ENCODE measurements at regions not wholly inside any gene's neighbourhood (a gene's known extent, or its start where the extent isn't known, plus 50 kb on each side); places are given as distances from the start of the nearest gene placed in this dataset.

- H3K4me3 ChIP-seq (replicated peaks; ENCODE audit: insufficient read depth, low read length), result no peak overlapping the region
- DNase-seq (ENCODE audit: low read depth in 1 of 2, low spot score in 1 of 2), result no peak
- peaks cover 4% of the 10 kb centered on the region for H3K27me3 ChIP-seq (ENCODE audit: insufficient read depth, poor library complexity, severe bottlenecking)
- no peak overlapping the region for H3K27ac ChIP-seq (replicated peaks)
- TF ChIP-seq, protein P1, sequence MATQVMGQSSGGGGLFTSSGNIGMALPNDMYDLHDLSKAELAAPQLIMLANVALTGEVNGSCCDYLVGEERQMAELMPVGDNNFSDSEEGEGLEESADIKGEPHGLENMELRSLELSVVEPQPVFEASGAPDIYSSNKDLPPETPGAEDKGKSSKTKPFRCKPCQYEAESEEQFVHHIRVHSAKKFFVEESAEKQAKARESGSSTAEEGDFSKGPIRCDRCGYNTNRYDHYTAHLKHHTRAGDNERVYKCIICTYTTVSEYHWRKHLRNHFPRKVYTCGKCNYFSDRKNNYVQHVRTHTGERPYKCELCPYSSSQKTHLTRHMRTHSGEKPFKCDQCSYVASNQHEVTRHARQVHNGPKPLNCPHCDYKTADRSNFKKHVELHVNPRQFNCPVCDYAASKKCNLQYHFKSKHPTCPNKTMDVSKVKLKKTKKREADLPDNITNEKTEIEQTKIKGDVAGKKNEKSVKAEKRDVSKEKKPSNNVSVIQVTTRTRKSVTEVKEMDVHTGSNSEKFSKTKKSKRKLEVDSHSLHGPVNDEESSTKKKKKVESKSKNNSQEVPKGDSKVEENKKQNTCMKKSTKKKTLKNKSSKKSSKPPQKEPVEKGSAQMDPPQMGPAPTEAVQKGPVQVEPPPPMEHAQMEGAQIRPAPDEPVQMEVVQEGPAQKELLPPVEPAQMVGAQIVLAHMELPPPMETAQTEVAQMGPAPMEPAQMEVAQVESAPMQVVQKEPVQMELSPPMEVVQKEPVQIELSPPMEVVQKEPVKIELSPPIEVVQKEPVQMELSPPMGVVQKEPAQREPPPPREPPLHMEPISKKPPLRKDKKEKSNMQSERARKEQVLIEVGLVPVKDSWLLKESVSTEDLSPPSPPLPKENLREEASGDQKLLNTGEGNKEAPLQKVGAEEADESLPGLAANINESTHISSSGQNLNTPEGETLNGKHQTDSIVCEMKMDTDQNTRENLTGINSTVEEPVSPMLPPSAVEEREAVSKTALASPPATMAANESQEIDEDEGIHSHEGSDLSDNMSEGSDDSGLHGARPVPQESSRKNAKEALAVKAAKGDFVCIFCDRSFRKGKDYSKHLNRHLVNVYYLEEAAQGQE (IDR thresholded peaks at IDR 0.05; ENCODE audit: insufficient replicate concordance, low read depth), result no peak
- TF ChIP-seq GABPA (IDR thresholded peaks at IDR 0.05; ENCODE audit: low read depth) (no peak), SPI1 (IDR thresholded peaks at IDR 0.05; ENCODE audit: borderline replicate concordance, low read depth) (no peak), POLR2AphosphoS5 (IDR thresholded peaks at IDR 0.05; ENCODE audit: low read depth) (no peak)
- TF ChIP-seq, protein P2, sequence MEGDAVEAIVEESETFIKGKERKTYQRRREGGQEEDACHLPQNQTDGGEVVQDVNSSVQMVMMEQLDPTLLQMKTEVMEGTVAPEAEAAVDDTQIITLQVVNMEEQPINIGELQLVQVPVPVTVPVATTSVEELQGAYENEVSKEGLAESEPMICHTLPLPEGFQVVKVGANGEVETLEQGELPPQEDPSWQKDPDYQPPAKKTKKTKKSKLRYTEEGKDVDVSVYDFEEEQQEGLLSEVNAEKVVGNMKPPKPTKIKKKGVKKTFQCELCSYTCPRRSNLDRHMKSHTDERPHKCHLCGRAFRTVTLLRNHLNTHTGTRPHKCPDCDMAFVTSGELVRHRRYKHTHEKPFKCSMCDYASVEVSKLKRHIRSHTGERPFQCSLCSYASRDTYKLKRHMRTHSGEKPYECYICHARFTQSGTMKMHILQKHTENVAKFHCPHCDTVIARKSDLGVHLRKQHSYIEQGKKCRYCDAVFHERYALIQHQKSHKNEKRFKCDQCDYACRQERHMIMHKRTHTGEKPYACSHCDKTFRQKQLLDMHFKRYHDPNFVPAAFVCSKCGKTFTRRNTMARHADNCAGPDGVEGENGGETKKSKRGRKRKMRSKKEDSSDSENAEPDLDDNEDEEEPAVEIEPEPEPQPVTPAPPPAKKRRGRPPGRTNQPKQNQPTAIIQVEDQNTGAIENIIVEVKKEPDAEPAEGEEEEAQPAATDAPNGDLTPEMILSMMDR (IDR thresholded peaks at IDR 0.05; ENCODE audit: insufficient read depth, low read length), result no peak
Measured at GRCh38 chr2:138103156-138103555, 138.9 kb downstream of the HNMT start.

DNA sequence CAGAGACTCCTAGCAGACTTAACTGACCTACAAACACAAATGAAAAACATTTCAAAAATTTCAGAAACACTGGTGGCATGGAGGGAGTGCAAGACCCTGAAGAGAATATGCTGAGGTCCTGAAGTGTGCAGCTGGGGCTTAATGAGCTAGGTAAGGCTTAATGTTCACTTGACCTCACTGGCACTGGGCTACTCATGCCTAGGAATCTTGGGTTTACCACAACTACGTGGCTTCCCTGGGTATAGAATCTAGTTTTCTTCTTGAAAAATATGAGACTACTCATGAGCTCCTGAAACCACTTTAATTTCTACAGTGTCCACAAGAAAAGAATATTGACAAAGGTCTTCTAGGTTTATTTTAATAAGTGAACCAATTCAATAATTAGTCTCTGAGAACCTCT, 139.8 kb downstream of the HNMT start:
- Histone ChIP-seq H3K27me3 (ENCODE audit: insufficient read depth, poor library complexity, severe bottlenecking) (peaks cover 4% of the 10 kb centered on the region), H3K27ac (replicated peaks) (no peak overlapping the region), H3K4me3 (replicated peaks; ENCODE audit: insufficient read depth, low read length) (no peak overlapping the region)
- TF ChIP-seq, protein P1 (IDR thresholded peaks at IDR 0.05; ENCODE audit: insufficient replicate concordance, low read depth), result no peak
- TF ChIP-seq, protein P2 (IDR thresholded peaks at IDR 0.05; ENCODE audit: insufficient read depth, low read length), result no peak
- TF ChIP-seq GABPA (IDR thresholded peaks at IDR 0.05; ENCODE audit: low read depth) (no peak), POLR2AphosphoS5 (IDR thresholded peaks at IDR 0.05; ENCODE audit: low read depth) (no peak), SPI1 (IDR thresholded peaks at IDR 0.05; ENCODE audit: borderline replicate concordance, low read depth) (no peak)
- no peak for DNase-seq (ENCODE audit: low read depth in 1 of 2, low spot score in 1 of 2)

- no peak overlapping the region for H3K4me3 ChIP-seq (replicated peaks; ENCODE audit: insufficient read depth, low read length)
- H3K27me3 ChIP-seq (ENCODE audit: insufficient read depth, poor library complexity, severe bottlenecking), result peaks cover 4% of the 10 kb centered on the region
- no peak for DNase-seq (ENCODE audit: low read depth in 1 of 2, low spot score in 1 of 2)
- no peak overlapping the region for H3K27ac ChIP-seq (replicated peaks)
- TF ChIP-seq GABPA (IDR thresholded peaks at IDR 0.05; ENCODE audit: low read depth) (no peak), SPI1 (IDR thresholded peaks at IDR 0.05; ENCODE audit: borderline replicate concordance, low read depth) (no peak), POLR2AphosphoS5 (IDR thresholded peaks at IDR 0.05; ENCODE audit: low read depth) (no peak)
- TF ChIP-seq, protein P1 (IDR thresholded peaks at IDR 0.05; ENCODE audit: insufficient replicate concordance, low read depth), result no peak
- TF ChIP-seq, protein P2 (IDR thresholded peaks at IDR 0.05; ENCODE audit: insufficient read depth, low read length), result no peak
Measured at GRCh38 chr2:138105358-138105757, 141.1 kb downstream of the HNMT start.

Data from HL-60 (cell line).